H1 (cell line): ENCODE measurements at regions not wholly inside any gene's neighbourhood (a gene's known extent, or its start where the extent isn't known, plus 50 kb on each side); places are given as distances from the start of the nearest gene placed in this dataset.

Source experiments
- CTCF ChIA-PET: fragments of 300-600 bp; sonication (Branson Sonifier 250); formaldehyde crosslinking; loops from one replicate; lab custom pipeline; 2021; ENCODE audit not compliant: partially characterized antibody; lab: Charles Lee
- POLR2A ChIA-PET: fragments of 300-600 bp; sonication (Branson Sonifier 250); formaldehyde crosslinking; loops from one replicate; lab custom pipeline; 2021; ENCODE audit warnings: inconsistent platforms; ENCODE audit not compliant: partially characterized antibody; lab: Charles Lee
- DNase-seq, 2 experiments: peaks; one replicate each; pipeline versions ENCODE4 v3.0.0 to v3.0.0-alpha.2; 2010 to 2022; ENCODE audit warnings: low spot score in 2 of 2, low read depth in 1 of 2, mixed read lengths in 1 of 2
- FAIRE-seq: peaks from 2 replicates; lab custom pipeline; 2011; peaks lifted over from hg19 to GRCh38; lab: Jason Lieb, UNC
- H2AFZ ChIP-seq: 2 replicates; pipeline ENCODE4 v1.8.1; 2012; ENCODE audit warnings: low read length, inconsistent platforms
- H2AK5ac ChIP-seq: 2 replicates; pipeline ENCODE4 v1.6.1; 2013; ENCODE audit warnings: low read depth, low read length
- H2BK120ac ChIP-seq: replicated peaks from 2 replicates; pipeline ENCODE3; 2013; ENCODE audit warnings: low read depth, low read length, inconsistent platforms
- H2BK12ac ChIP-seq: 2 replicates; pipeline ENCODE4 v1.6.1; 2013; ENCODE audit warnings: low read depth, low read length
- H2BK15ac ChIP-seq: 2 replicates; pipeline ENCODE4 v1.6.1; 2013; ENCODE audit warnings: low read length
- H2BK20ac ChIP-seq: 2 replicates; pipeline ENCODE4 v1.6.1; 2013; ENCODE audit warnings: low read length
- H2BK5ac ChIP-seq: 2 replicates; pipeline ENCODE4 v1.6.1; 2013; ENCODE audit warnings: low read depth, low read length
- H3K14ac ChIP-seq: 2 replicates; pipeline ENCODE4 v1.6.1; 2013; ENCODE audit warnings: inconsistent platforms; ENCODE audit not compliant: insufficient read length
- H3K18ac ChIP-seq: 2 replicates; pipeline ENCODE4 v1.6.1; 2013; ENCODE audit warnings: low read length; ENCODE audit errors: extremely low read depth
- H3K23ac ChIP-seq: 2 replicates; pipeline ENCODE4 v1.6.1; 2013; ENCODE audit warnings: inconsistent platforms; ENCODE audit not compliant: insufficient read length
- H3K23me2 ChIP-seq: 2 replicates; pipeline ENCODE4 v1.6.1; 2013; ENCODE audit warnings: low read depth, low read length
- H3K27ac ChIP-seq: 2 replicates; pipeline ENCODE4 v1.6.1; 2011; ENCODE audit warnings: low read depth, low read length, inconsistent platforms
- H3K27me3 ChIP-seq, 4 experiments: replicated peaks in 1 of 4; 1 replicate in 1 of 4; 2 replicates in 3 of 4; pipeline versions ENCODE4 v1.6.1 to v1.8.1; 2011 to 2013; ENCODE audit warnings: low read length in 3 of 4, mild to moderate bottlenecking in 3 of 4, inconsistent platforms in 2 of 4, mixed read lengths in 2 of 4, moderate library complexity in 1 of 4; ENCODE audit not compliant: control insufficient read depth in 3 of 4, insufficient read depth in 3 of 4; ENCODE audit errors: extremely low read depth in 1 of 4
- H3K36me3 ChIP-seq, 4 experiments: 2 replicates each; pipeline versions ENCODE4 v1.6.1 to v1.8.1; 2011 to 2013; ENCODE audit warnings: mild to moderate bottlenecking in 4 of 4, low read length in 3 of 4, moderate library complexity in 2 of 4, control low read depth in 1 of 4, inconsistent platforms in 1 of 4; ENCODE audit not compliant: insufficient read depth in 4 of 4, control insufficient read depth in 2 of 4
- H3K4ac ChIP-seq: replicated peaks from 2 replicates; pipeline ENCODE3; 2013; ENCODE audit warnings: low read length, low read depth, mixed read lengths, inconsistent platforms; ENCODE audit not compliant: insufficient read length
- H3K4me1 ChIP-seq, 4 experiments: replicated peaks in 1 of 4; 1 replicate in 1 of 4; 2 replicates in 3 of 4; pipeline versions ENCODE4 v1.6.1 to v1.8.1; 2011 to 2013; ENCODE audit warnings: low read length in 3 of 4, inconsistent platforms in 2 of 4, mixed read lengths in 1 of 4; ENCODE audit not compliant: insufficient read depth in 4 of 4, control insufficient read depth in 3 of 4
- H3K4me2 ChIP-seq, 2 experiments: 2 replicates each; pipeline versions ENCODE4 v1.6.1 to v1.8.1; 2011 to 2013; ENCODE audit warnings: low read depth in 2 of 2, low read length in 2 of 2, control low read depth in 1 of 2, inconsistent platforms in 1 of 2, mild to moderate bottlenecking in 1 of 2; ENCODE audit not compliant: insufficient read depth in 1 of 2
- H3K4me3 ChIP-seq, 4 experiments: fragments of 200-600, 300-600 bp in 1 of 4; sonication (generic), shearing (Covaris generic), sonication (Bioruptor Twin) in 1 of 4; 2 replicates each; pipeline versions ENCODE4 v1.5.1 to v1.8.1; 2011 to 2016; ENCODE audit warnings: low read length in 4 of 4, low read depth in 3 of 4, control low read depth in 2 of 4, inconsistent platforms in 2 of 4, mild to moderate bottlenecking in 2 of 4, mixed read lengths in 1 of 4, moderate library complexity in 1 of 4; ENCODE audit not compliant: insufficient read depth in 2 of 4; ENCODE audit errors: extremely low read depth in 1 of 4
- H3K56ac ChIP-seq: replicated peaks from 2 replicates; pipeline ENCODE3; 2013; ENCODE audit warnings: low read depth, mild to moderate bottlenecking, mixed read lengths, low read length, inconsistent platforms; ENCODE audit not compliant: insufficient read length
- H3K79me1 ChIP-seq: 2 replicates; pipeline ENCODE4 v1.6.1; 2013; ENCODE audit warnings: low read depth, low read length, control low read depth
- H3K79me2 ChIP-seq, 2 experiments: 2 replicates each; pipeline versions ENCODE4 v1.6.1 to v1.8.1; 2012 to 2013; ENCODE audit warnings: low read length in 2 of 2, mild to moderate bottlenecking in 2 of 2, inconsistent platforms in 1 of 2; ENCODE audit not compliant: insufficient read depth in 2 of 2, control insufficient read depth in 1 of 2
- H3K9ac ChIP-seq, 4 experiments: replicated peaks in 1 of 4; 1 replicate in 1 of 4; 2 replicates in 3 of 4; pipeline versions ENCODE4 v1.6.1 to v1.8.1; 2011 to 2013; ENCODE audit warnings: low read depth in 3 of 4, low read length in 3 of 4, control low read depth in 2 of 4, mild to moderate bottlenecking in 2 of 4, moderate library complexity in 2 of 4, inconsistent platforms in 1 of 4; ENCODE audit errors: extremely low read depth in 1 of 4
- H3K9me3 ChIP-seq, 2 experiments: 2 replicates each; pipeline versions ENCODE4 v1.6.1 to v1.8.1; 2012 to 2013; ENCODE audit warnings: mild to moderate bottlenecking in 2 of 2, moderate library complexity in 2 of 2, control low read depth in 1 of 2, inconsistent platforms in 1 of 2, low read depth in 1 of 2, low read length in 1 of 2, mixed read lengths in 1 of 2; ENCODE audit not compliant: insufficient read depth in 2 of 2
- H4K20me1 ChIP-seq, 2 experiments: replicated peaks in 1 of 2; 2 replicates each; pipeline versions ENCODE3 to v1.8.1; 2011 to 2013; ENCODE audit warnings: inconsistent platforms in 2 of 2, low read length in 2 of 2, mild to moderate bottlenecking in 1 of 2; ENCODE audit not compliant: insufficient read depth in 2 of 2, control insufficient read depth in 1 of 2
- H4K5ac ChIP-seq: 2 replicates; pipeline ENCODE4 v1.6.1; 2013; ENCODE audit warnings: low read length, low read depth, mixed read lengths, inconsistent platforms; ENCODE audit not compliant: insufficient read length
- H4K8ac ChIP-seq: 2 replicates; pipeline ENCODE4 v1.8.0; 2013; ENCODE audit warnings: mild to moderate bottlenecking, moderate library complexity, low read length, inconsistent platforms; ENCODE audit not compliant: insufficient read depth; ENCODE audit errors: extremely low read depth
- H4K91ac ChIP-seq: replicated peaks from 2 replicates; pipeline ENCODE3; 2013; ENCODE audit warnings: low read length, mixed read lengths, inconsistent platforms; ENCODE audit not compliant: insufficient read length
- BCL11A ChIP-seq, 2 experiments: IDR thresholded peaks; one replicate each; pipeline ENCODE4 v1.6.1; 2011; ENCODE audit warnings: low read depth in 2 of 2, low read length in 2 of 2, mild to moderate bottlenecking in 2 of 2
- CBX8 ChIP-seq: fragments of 300-800, 300-1000 bp; sonication (generic); IDR thresholded peaks from 2 replicates; pipeline ENCODE4 v1.7.1; 2016; ENCODE audit warnings: low read depth, low read length, borderline replicate concordance
- GTF2F1 ChIP-seq: IDR thresholded peaks from 2 replicates; pipeline ENCODE4 v1.6.1; 2012; ENCODE audit warnings: low read depth, low read length, improper control_type of control experiment, borderline replicate concordance
- JUN ChIP-seq: IDR thresholded peaks from 2 replicates; pipeline ENCODE4 v1.6.1; 2011; ENCODE audit warnings: low read depth, mild to moderate bottlenecking, improper control_type of control experiment, low read length
- POLR2AphosphoS5 ChIP-seq: IDR thresholded peaks from 2 replicates; pipeline ENCODE4 v1.6.1; 2011; ENCODE audit warnings: low read depth, low read length
- POU5F1 ChIP-seq: IDR thresholded peaks from 2 replicates; pipeline ENCODE4 v1.6.1; 2011; ENCODE audit warnings: low read depth, mild to moderate bottlenecking, low read length, moderate library complexity
- RFX5 ChIP-seq: IDR thresholded peaks from 2 replicates; pipeline ENCODE4 v1.6.1; 2011; ENCODE audit warnings: low read depth, low read length, improper control_type of control experiment, borderline replicate concordance
- RXRA ChIP-seq: IDR thresholded peaks from 2 replicates; pipeline ENCODE4 v1.6.1; 2011; ENCODE audit warnings: low read depth, mild to moderate bottlenecking, low read length, moderate library complexity; ENCODE audit not compliant: insufficient read depth
- SRF ChIP-seq: IDR thresholded peaks from 2 replicates; pipeline ENCODE4 v1.6.1; 2011; ENCODE audit warnings: mild to moderate bottlenecking, low read depth, low read length, moderate library complexity
- YY1 ChIP-seq: IDR thresholded peaks from 2 replicates; pipeline ENCODE4 v1.6.1; 2011; ENCODE audit warnings: low read depth, mild to moderate bottlenecking, low read length
- WGBS, 2 experiments: shearing (Covaris generic) in 1 of 2; methylation state at CpG; one replicate each; pipeline versions ENCODE4 v1.1.6 to v1.1.7; 2013 to 2015; ENCODE audit warnings: low lambda C conversion rate in 2 of 2, mixed read lengths in 2 of 2, inconsistent platforms in 1 of 2, low coverage in 1 of 2, missing lambda C conversion rate in 1 of 2; ENCODE audit not compliant: insufficient replicate concordance in 2 of 2, insufficient coverage in 1 of 2, insufficient read length in 1 of 2; ENCODE audit errors: extremely low coverage in 1 of 2, missing lambda C conversion rate in 1 of 2; 5-methylcytosine and 5-hydroxymethylcytosine counted together

GRCh38 chr2:76314271-76315020 is 603.7 kb upstream of the GCFC2 start:
- FAIRE-seq (no peak), DNase-seq (no peak)
- POLR2A ChIA-PET, result no interaction called here

More at GRCh38 chr2:76314271-76315020, 603.7 kb upstream of the GCFC2 start:
- Histone ChIP-seq H3K36me3 (no peaks in the 10 kb centered on the region), H2BK20ac (no peak overlapping the region), H4K91ac (no peak overlapping the region), H3K23me2 (no peaks in the 10 kb centered on the region), H2AFZ (no peak overlapping the region), H2BK15ac (no peak overlapping the region), H4K5ac (no peak overlapping the region), H3K18ac (no peak overlapping the region), H3K4me2 (no peak overlapping the region), H2BK12ac (no peak overlapping the region), H3K79me1 (no peaks in the 10 kb centered on the region), H3K27me3 (no peaks in the 10 kb centered on the region), H3K56ac (no peak overlapping the region), H4K20me1 (no peaks in the 10 kb centered on the region), H3K4me3 (no peak overlapping the region), H3K4ac (no peak overlapping the region), H2BK120ac (no peak overlapping the region), H3K27ac (no peak overlapping the region), H3K9me3 (no peaks in the 10 kb centered on the region), H4K8ac (no peak overlapping the region), H3K79me2 (no peaks in the 10 kb centered on the region), H2AK5ac (no peak overlapping the region), H3K4me1 (no peaks in the 10 kb centered on the region), H3K23ac (no peak overlapping the region), H3K9ac (no peak overlapping the region), H3K14ac (no peak overlapping the region), H2BK5ac (no peak overlapping the region)
- 32% methylated on average over 3 of the region's 3 CpGs; no CpG with 5 or more reads in 1 of the 2 experiments for WGBS, 2 experiments
- TF ChIP-seq JUN (no peak), RXRA (no peak), SRF (no peak), CBX8 (no peak), GTF2F1 (no peak), POLR2AphosphoS5 (no peak), BCL11A (IDR thresholded peaks at IDR 0.05; ENCODE audit: low read depth in 2 of 2, low read length in 2 of 2) (no peak), YY1 (no peak), POU5F1 (no peak), RFX5 (no peak)
- CTCF ChIA-PET, result no interaction called here
